ENCODE measurements at regions not wholly inside any gene's neighbourhood (a gene's known extent, or its start where the extent isn't known, plus 50 kb on each side); places are given as distances from the start of the nearest gene placed in this dataset.

DNA sequence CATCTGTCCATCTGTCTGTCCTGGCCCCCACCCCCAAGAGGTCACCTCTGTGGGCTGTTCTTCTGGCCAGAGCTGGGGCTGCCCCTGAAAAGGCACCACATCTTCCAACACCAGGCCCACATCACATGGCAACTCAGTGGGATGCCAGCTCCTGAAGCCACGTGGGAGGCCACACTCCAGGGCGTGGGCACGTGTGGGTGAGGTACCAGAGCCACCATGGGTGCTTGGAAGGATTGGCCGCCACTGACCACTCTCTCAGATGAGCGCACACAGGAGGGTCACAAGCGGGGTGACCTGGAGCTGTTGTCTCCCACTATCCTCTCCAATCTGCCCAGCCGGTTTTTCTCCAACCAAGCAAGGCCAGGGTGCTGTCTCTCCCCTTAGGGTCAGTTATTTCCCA is 197.9 kb downstream of the TFCP2L1 start:
- TF ChIP-seq, protein P1, sequence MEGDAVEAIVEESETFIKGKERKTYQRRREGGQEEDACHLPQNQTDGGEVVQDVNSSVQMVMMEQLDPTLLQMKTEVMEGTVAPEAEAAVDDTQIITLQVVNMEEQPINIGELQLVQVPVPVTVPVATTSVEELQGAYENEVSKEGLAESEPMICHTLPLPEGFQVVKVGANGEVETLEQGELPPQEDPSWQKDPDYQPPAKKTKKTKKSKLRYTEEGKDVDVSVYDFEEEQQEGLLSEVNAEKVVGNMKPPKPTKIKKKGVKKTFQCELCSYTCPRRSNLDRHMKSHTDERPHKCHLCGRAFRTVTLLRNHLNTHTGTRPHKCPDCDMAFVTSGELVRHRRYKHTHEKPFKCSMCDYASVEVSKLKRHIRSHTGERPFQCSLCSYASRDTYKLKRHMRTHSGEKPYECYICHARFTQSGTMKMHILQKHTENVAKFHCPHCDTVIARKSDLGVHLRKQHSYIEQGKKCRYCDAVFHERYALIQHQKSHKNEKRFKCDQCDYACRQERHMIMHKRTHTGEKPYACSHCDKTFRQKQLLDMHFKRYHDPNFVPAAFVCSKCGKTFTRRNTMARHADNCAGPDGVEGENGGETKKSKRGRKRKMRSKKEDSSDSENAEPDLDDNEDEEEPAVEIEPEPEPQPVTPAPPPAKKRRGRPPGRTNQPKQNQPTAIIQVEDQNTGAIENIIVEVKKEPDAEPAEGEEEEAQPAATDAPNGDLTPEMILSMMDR (conservative IDR thresholded peaks at IDR 0.05; ENCODE audit: low read depth, low read length): no peak
- TF ChIP-seq EZH2 (IDR thresholded peaks at IDR 0.05; ENCODE audit: low read length, unreplicated experiment): no peak
- TF ChIP-seq EZH2phosphoT487 (IDR thresholded peaks at IDR 0.05; ENCODE audit: borderline replicate concordance, low read length): no peak

All from PC-3 (cell line).